NCI-H774 (cell line): ENCODE measurements at regions not wholly inside any gene's neighbourhood (a gene's known extent, or its start where the extent isn't known, plus 50 kb on each side); places are given as distances from the start of the nearest gene placed in this dataset.

Source experiments
- DNase-seq: peaks from one replicate; lab custom pipeline; 2025; lab: John Stamatoyannopoulos, UW

GRCh38 chr13:105787632-105788031 is 747.8 kb downstream of the EFNB2 start:
- no peak for DNase-seq

- no peak for DNase-seq
Observed at GRCh38 chr13:105785436-105785835, 750.0 kb downstream of the EFNB2 start.

- no peak for DNase-seq
Observed at GRCh38 chr13:105783261-105783660, 752.2 kb downstream of the EFNB2 start.

GRCh38 chr13:105778196-105778595 is 757.3 kb downstream of the EFNB2 start:
- DNase-seq: no peak

- DNase-seq: no peak
Observed at GRCh38 chr13:105774739-105775460, 760.6 kb downstream of the EFNB2 start.

- DNase-seq: no peak
Observed at GRCh38 chr13:105773863-105774538, 761.5 kb downstream of the EFNB2 start.

GRCh38 chr13:105773241-105773640 is 762.2 kb downstream of the EFNB2 start:
- DNase-seq: no peak

- no peak for DNase-seq
Observed at GRCh38 chr13:105764486-105764885, 771.0 kb downstream of the EFNB2 start.

GRCh38 chr13:105763851-105764250 is 771.6 kb downstream of the EFNB2 start:
- no peak for DNase-seq

- no peak for DNase-seq
Observed at GRCh38 chr13:105762096-105762495, 773.4 kb downstream of the EFNB2 start.

GRCh38 chr13:105758918-105759860 is 776.3 kb downstream of the EFNB2 start:
- DNase-seq: no peak

GRCh38 chr13:105740739-105741138 is 794.7 kb downstream of the EFNB2 start:
- no peak for DNase-seq

GRCh38 chr13:105737688-105738087 is 797.8 kb downstream of the EFNB2 start:
- DNase-seq: no peak

GRCh38 chr13:105735281-105735680 is 800.2 kb downstream of the EFNB2 start:
- peak; percentile 59 for DNase-seq

- DNase-seq: no peak
Observed at GRCh38 chr13:105732806-105733529, 802.5 kb downstream of the EFNB2 start.

GRCh38 chr13:105725887-105726286 is 809.6 kb downstream of the EFNB2 start:
- DNase-seq: no peak

GRCh38 chr13:105721016-105721415 is 814.4 kb downstream of the EFNB2 start:
- DNase-seq: no peak

- no peak for DNase-seq
Observed at GRCh38 chr13:105719859-105720258, 815.6 kb downstream of the EFNB2 start.

GRCh38 chr13:105709181-105709580 is 826.3 kb downstream of the EFNB2 start:
- DNase-seq: no peak

- DNase-seq: no peak
Observed at GRCh38 chr13:105703843-105704242, 831.6 kb downstream of the EFNB2 start.

- no peak for DNase-seq
Observed at GRCh38 chr13:105702441-105702840, 833.0 kb downstream of the EFNB2 start.

GRCh38 chr13:105692769-105693168 is 842.7 kb downstream of the EFNB2 start:
- no peak for DNase-seq
